PC-9 (cell line): ENCODE measurements at regions not wholly inside any gene's neighbourhood (a gene's known extent, or its start where the extent isn't known, plus 50 kb on each side); places are given as distances from the start of the nearest gene placed in this dataset.

Experiments used
- BruUV-seq: library from RNA; stranded (reverse); fragments of 400-500 nt; replicated peaks from 2 replicates; lab custom pipeline; 2021; lab: Mats Ljungman, UMichigan
- CTCF ChIA-PET: fragments of 300-600 bp; sonication (Branson Sonifier 250); formaldehyde crosslinking; loops from one replicate; lab custom pipeline; 2022; ENCODE audit warnings: antibody characterized with exemption; lab: Charles Lee
- POLR2A ChIA-PET: fragments of 300-600 bp; sonication (Branson Sonifier 250); formaldehyde crosslinking; loops from one replicate; lab custom pipeline; 2022; ENCODE audit warnings: antibody characterized with exemption; ENCODE audit not compliant: unreplicated experiment; lab: Charles Lee
- DNase-seq, 2 experiments: peaks; one replicate each; pipeline versions ENCODE4 v3.0.0 to v3.0.0-alpha.2; 2015 to 2022; ENCODE audit warnings: mixed read lengths in 1 of 2
- H2AFZ ChIP-seq: fragments of 200-600 bp; sonication (generic); 2 replicates; pipeline ENCODE4 v1.8.1; 2017; ENCODE audit warnings: antibody characterized with exemption
- H3F3A ChIP-seq: fragments of 200-600 bp; sonication (generic); 2 replicates; pipeline ENCODE4 v1.8.1; 2017; ENCODE audit warnings: antibody characterized with exemption, mild to moderate bottlenecking, low read depth; ENCODE audit not compliant: insufficient read depth
- H3K27ac ChIP-seq: fragments of 200-600 bp; sonication (generic); 2 replicates; pipeline ENCODE4 v1.6.1; 2016; ENCODE audit warnings: mixed run types
- H3K27me3 ChIP-seq: fragments of 200-600 bp; sonication (generic); 2 replicates; pipeline ENCODE4 v1.6.1; 2016; ENCODE audit warnings: low read depth, mixed run types; ENCODE audit not compliant: insufficient read depth
- H3K36me3 ChIP-seq: fragments of 200-600 bp; sonication (generic); 2 replicates; pipeline ENCODE4 v1.6.1; 2016; ENCODE audit warnings: low read depth, mixed run types
- H3K4me1 ChIP-seq: fragments of 200-600 bp; sonication (generic); replicated peaks from 2 replicates; pipeline ENCODE4 v1.6.1; 2016; ENCODE audit warnings: mixed run types; ENCODE audit not compliant: insufficient read depth
- H3K4me2 ChIP-seq: fragments of 200-600 bp; sonication (generic); 2 replicates; pipeline ENCODE4 v1.6.1; 2017; ENCODE audit warnings: mixed run types
- H3K4me3 ChIP-seq: fragments of 200-600 bp; sonication (generic); 2 replicates; pipeline ENCODE4 v1.6.1; 2016; ENCODE audit warnings: mixed run types
- H3K79me2 ChIP-seq: fragments of 200-600 bp; sonication (generic); 2 replicates; pipeline ENCODE4 v1.6.1; 2017; ENCODE audit warnings: low read depth, mixed run types
- H3K9me2 ChIP-seq: fragments of 200-600 bp; sonication (generic); 2 replicates; pipeline ENCODE4 v1.8.1; 2017; ENCODE audit warnings: mild to moderate bottlenecking; ENCODE audit not compliant: insufficient read depth
- H3K9me3 ChIP-seq: fragments of 200-600 bp; sonication (generic); 2 replicates; pipeline ENCODE4 v1.8.1; 2016; ENCODE audit warnings: low read depth; ENCODE audit not compliant: insufficient read depth
- H4K20me1 ChIP-seq: fragments of 200-600 bp; sonication (generic); 2 replicates; pipeline ENCODE4 v1.8.1; 2017; ENCODE audit not compliant: insufficient read depth
- CTCF ChIP-seq: fragments of 200-600 bp; sonication (generic); conservative IDR thresholded peaks from 2 replicates; pipeline ENCODE4 v1.6.1; 2017; ENCODE audit warnings: mixed run types, antibody characterized with exemption, mild to moderate bottlenecking, moderate library complexity
- EZH2 ChIP-seq: fragments of 200-600 bp; sonication (generic); IDR thresholded peaks from 2 replicates; pipeline ENCODE4 v1.8.0; 2017; ENCODE audit warnings: antibody characterized with exemption, low read depth
- intact Hi-C: fragments of 100-400 bp; cut with micrococcal nuclease; formaldehyde crosslinking; loops from one replicate; pipeline ENCODE4 v1.10.0; 2022; ENCODE audit not compliant: unreplicated experiment

- Histone ChIP-seq H3K79me2 (no peaks in the 10 kb centered on the region), H3K4me2 (no peak overlapping the region), H3K36me3 (no peaks in the 10 kb centered on the region), H3K9me3 (no peaks in the 10 kb centered on the region), H4K20me1 (no peaks in the 10 kb centered on the region), H3F3A (no peaks in the 10 kb centered on the region), H3K9me2 (no peaks in the 10 kb centered on the region; the same call in 1 of the 2 replicates), H2AFZ (no peak overlapping the region), H3K27me3 (no peaks in the 10 kb centered on the region), H3K27ac (no peak overlapping the region), H3K4me1 (no peaks in the 10 kb centered on the region), H3K4me3 (no peak overlapping the region)
- TF ChIP-seq CTCF: no peak
- TF ChIP-seq EZH2: no peak
- intact Hi-C loops: no loop called here
- POLR2A ChIA-PET: no interaction called here
- DNase-seq: peak in 1 of 2 experiments; percentile 8
- CTCF ChIA-PET: no interaction called here
- no TSS peak for BruUV-seq
Measured at GRCh38 chr6:119653329-119653728, 303.8 kb upstream of the MAN1A1 start.

GRCh38 chr6:119649531-119649930 lies 300.0 kb upstream of the MAN1A1 start:
- Histone ChIP-seq H3K9me3 (no peaks in the 10 kb centered on the region), H3K27me3 (no peaks in the 10 kb centered on the region), H3K36me3 (no peaks in the 10 kb centered on the region), H3K4me2 (no peak overlapping the region), H3K9me2 (no peaks in the 10 kb centered on the region), H3K4me1 (no peaks in the 10 kb centered on the region), H2AFZ (no peak overlapping the region), H3K27ac (no peak overlapping the region), H3K79me2 (no peaks in the 10 kb centered on the region), H3K4me3 (no peak overlapping the region), H4K20me1 (no peaks in the 10 kb centered on the region), H3F3A (no peaks in the 10 kb centered on the region)
- intact Hi-C loops: no loop called here
- DNase-seq: peak in 1 of 2 experiments; percentile 4
- no peak for TF ChIP-seq CTCF
- no peak for TF ChIP-seq EZH2
- BruUV-seq: no TSS peak
- CTCF ChIA-PET: no interaction called here
- POLR2A ChIA-PET: no interaction called here

- H3K4me3 ChIP-seq: no peak overlapping the region
- H3K4me1 ChIP-seq: no peaks in the 10 kb centered on the region
- ChIA-PET POLR2A (no interaction called here), CTCF (no interaction called here)
- no peak overlapping the region for H3K27ac ChIP-seq
- H3K9me3 ChIP-seq: no peaks in the 10 kb centered on the region
- no peaks in the 10 kb centered on the region for H3K9me2 ChIP-seq
- intact Hi-C loops: no loop called here
- no peaks in the 10 kb centered on the region for H3K79me2 ChIP-seq
- no peaks in the 10 kb centered on the region for H3K27me3 ChIP-seq
- no peak for DNase-seq
- H3F3A ChIP-seq: no peaks in the 10 kb centered on the region
- BruUV-seq: no TSS peak
- no peak overlapping the region for H3K4me2 ChIP-seq
- no peaks in the 10 kb centered on the region for H4K20me1 ChIP-seq
- H3K36me3 ChIP-seq: no peaks in the 10 kb centered on the region
- TF ChIP-seq EZH2: no peak
- no peak for TF ChIP-seq CTCF
- H2AFZ ChIP-seq: no peak overlapping the region
Measured at GRCh38 chr6:119647309-119647708, 297.7 kb upstream of the MAN1A1 start.
